ENCODE measurements at regions not wholly inside any gene's neighbourhood (a gene's known extent, or its start where the extent isn't known, plus 50 kb on each side); places are given as distances from the start of the nearest gene placed in this dataset.

DNA sequence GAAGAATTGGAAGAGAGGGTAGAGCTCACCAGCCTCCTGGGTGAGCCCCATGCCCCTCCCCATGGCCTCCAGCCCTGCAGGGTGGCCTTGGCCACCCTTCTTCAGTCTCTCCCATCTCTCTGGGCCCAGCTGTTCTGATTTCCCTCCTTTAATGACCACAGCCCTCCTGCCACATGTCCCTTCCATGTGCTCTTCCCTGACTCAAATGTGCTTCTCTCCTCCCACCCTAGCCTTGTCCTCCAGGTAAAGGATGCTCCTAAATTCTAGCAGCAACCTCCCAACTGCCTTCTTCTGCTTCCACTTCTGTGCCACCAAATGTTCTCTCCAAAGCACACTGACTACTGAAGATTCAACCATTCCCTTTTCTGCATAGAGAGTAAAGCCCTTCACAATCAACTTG, 83.0 kb downstream of the ADRA2C start:
- no peak for DNase-seq (ENCODE audit: extremely low read depth in 1 of 11, low read depth in 9 of 11, low spot score in 4 of 11)

DNA sequence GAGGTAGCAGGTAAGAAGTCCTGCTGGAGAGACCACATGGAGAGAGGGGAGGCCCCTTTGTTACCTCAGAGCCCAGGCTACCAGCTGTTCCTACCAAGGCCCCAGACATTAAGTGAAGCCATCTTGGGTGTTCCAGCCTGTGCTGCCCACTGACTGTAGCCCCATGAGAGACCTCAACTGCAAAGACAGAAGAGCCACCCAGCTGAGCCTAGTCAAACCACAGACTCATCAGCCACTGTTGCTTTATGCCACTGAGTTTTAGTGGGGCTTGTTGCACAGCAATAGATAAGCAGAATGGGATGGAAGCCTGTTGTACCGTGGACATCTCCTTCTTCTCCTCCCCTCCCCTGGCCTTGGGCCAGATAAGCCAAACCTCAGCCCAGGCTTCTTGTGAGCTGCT, 83.9 kb downstream of the ADRA2C start:
- DNase-seq (ENCODE audit: extremely low read depth in 1 of 11, low read depth in 9 of 11, low spot score in 4 of 11), result no peak

DNA sequence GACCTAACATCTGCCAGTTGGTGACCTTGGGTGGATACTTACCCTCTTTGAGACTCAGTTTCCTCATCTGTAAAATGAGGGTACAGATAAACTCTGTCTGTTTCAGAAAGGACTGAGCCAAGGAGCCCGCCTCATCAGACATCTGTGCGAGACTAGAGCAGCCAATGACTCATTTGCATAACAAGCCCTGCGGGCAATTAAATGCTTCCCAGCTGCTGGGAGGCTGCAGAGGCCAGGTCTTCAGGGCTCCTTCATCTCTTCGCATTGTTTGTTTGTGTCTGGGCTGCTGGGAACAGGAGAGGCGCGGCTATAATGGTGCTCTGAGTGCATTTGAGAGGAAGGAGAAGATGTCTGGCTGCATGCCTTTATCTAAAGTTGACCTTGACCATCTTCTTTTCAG, 85.0 kb downstream of the ADRA2C start:
- DNase-seq (ENCODE audit: extremely low read depth in 1 of 11, low read depth in 9 of 11, low spot score in 4 of 11), result no peak

DNA sequence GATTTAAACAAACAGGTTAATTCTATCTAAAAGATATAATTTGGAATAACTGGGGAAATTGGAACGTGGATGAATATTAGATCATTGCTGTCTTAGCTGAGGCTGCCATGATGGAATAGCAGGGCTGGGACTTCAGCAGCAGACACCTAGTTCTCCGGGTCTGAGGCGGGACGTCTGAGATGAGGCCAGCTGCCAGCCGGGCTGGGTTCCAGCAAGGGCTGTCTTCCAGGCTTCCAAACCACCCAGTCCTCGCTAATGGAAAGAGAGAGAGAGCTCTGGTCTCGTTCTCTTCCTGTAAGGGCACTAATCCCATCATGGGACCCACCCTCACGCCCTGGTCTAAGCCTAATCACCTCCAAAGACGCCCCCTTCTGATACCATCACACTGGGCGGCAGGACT, 85.7 kb downstream of the ADRA2C start:
- DNase-seq (ENCODE audit: extremely low read depth in 1 of 11, low read depth in 9 of 11, low spot score in 4 of 11), result no peak

DNA sequence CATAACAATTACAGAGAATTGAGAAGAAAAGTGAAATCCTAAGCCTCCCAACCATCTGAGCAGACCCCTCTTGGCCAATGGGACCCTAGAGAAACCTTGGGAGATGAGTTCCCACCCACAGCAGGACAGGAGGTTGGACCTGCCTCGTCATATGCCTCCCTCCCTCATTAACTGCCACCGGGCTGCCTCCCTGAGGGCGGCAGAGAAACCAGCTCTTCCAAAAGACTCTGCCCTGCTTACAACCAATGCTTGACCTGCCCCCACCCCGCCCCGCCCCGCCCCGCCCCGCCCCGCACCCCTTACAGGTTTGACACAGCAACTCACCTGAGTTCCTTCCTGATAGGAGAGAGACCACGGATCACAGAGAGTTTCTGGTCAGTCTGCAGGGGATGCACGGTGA, 86.1 kb downstream of the ADRA2C start:
- DNase-seq (ENCODE audit: extremely low read depth in 1 of 11, low read depth in 9 of 11, low spot score in 4 of 11), result no peak

DNA sequence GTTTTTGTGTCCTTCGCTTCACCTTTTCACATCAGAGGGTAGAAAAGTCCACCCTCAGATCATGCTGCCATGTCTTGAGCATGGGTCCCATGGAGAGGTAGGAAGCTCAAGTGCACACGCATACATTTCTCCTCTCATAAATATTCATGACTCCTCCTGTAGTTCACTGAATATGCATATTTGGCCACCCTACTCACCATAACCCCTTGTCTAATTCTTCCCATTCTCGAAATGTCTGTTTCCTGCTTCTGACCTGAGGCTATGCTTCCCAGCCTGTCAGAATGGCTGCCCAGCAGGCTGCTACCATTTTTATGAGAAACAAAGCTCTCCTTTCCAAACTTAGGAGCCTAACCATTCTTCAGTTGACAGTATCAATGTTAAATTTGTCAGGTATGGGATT, 86.5 kb downstream of the ADRA2C start:
- DNase-seq (ENCODE audit: extremely low read depth in 1 of 11, low read depth in 9 of 11, low spot score in 4 of 11), result no peak

DNA sequence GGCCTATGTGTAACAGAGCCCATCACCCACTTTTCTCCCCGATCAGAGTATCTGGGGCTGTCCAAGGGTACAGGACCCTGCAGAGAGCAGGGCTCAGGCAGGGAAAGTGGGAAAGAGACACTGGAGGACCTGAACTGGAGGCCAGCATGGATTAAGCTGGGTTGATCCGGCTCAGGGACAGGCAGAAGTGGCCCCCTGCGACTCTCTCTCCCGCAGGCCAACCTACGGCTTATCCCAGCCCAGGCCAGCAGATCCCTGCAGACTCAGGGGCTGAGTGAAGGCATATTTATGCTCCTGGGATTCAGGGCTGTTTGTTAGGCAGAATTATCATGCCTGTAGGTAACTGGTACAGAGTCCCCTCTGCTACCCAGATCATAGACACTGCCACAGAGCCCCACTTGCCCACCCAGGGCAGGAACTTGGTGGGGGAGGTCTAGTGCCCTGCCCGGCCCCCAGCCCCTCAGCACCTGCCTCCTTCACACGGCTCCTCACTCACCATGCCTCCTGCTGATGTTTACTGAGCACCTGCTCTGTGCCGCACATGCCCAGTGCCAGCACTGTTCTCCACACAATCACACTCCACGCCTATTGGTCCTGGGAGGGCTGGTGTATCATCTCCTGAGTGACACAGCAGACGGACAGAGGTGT, 87.3 kb downstream of the ADRA2C start:
- DNase-seq (ENCODE audit: extremely low read depth in 1 of 11, low read depth in 9 of 11, low spot score in 4 of 11), result no peak

DNA sequence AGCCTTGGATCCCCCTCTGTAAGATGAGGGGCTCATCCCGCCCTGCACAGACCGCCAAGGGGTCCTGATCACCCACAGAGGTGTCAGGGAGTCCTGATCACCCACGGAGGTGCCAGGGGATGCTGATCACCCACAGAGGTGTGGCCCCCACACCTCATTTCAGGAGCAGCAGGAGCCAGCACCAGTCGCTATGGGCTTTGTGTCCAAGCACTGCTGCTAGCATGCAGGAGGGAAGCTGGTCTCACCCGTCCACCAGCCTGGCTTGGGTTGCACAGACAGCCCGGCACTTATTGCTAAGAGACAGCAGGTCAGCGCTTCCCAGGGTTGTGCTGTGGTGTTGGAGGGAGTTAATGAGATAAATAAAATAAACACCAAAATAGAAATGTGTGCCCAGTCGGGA, 88.5 kb downstream of the ADRA2C start:
- no peak for DNase-seq (ENCODE audit: extremely low read depth in 1 of 11, low read depth in 9 of 11, low spot score in 4 of 11)

DNA sequence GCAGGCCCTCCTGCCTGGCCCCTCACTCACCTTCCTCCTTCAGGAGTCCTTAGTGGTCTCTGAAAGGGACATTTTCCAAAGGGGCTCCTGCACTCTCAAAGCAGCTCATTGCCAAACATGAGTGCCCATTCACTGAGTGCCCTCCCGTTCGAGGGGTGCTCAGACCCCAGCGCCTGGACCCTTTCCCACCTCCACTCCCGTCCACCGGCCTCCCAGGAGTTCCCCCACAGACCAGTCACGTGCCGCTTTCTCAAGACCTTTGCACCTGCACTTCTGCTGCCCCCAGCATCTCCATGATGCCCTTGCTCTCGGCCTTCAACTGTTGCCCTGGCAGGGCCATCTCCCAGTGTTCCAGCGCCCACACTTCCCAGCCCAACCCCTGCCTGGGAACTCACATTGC, 89.5 kb downstream of the ADRA2C start:
- no peak for DNase-seq (ENCODE audit: extremely low read depth in 1 of 11, low read depth in 9 of 11, low spot score in 4 of 11)

DNA sequence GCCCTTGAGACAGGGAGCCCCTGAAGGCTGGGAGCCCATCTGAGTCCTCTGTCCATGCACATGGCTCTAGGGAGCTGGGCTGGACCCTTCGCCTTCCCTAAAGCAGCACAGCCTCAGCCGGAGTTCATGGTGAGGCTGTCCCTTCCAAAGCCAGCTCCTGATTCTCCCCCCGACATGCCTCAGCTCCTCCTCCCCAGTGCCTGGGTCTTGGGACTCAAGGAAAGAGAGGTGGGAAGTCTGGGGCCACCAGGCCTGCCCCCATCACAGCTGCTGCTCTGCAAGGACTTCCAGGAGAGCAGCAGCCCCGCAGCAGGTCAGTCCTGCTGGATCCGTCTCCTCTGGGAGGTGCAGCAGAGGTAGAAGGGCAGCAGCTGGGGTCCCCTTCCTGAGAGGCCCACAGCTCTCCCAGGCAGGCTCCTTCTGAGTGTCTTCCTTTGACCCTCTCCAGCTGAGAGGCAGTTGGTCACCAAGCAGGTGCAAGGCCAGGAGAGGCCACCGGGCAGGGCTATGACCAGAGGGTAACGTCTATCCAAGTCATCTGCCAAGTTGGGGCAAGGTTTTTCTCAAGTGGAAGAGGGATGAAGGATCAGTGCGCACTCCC, 90.5 kb downstream of the ADRA2C start:
- DNase-seq (ENCODE audit: extremely low read depth in 1 of 11, low read depth in 9 of 11, low spot score in 4 of 11), result no peak

DNA sequence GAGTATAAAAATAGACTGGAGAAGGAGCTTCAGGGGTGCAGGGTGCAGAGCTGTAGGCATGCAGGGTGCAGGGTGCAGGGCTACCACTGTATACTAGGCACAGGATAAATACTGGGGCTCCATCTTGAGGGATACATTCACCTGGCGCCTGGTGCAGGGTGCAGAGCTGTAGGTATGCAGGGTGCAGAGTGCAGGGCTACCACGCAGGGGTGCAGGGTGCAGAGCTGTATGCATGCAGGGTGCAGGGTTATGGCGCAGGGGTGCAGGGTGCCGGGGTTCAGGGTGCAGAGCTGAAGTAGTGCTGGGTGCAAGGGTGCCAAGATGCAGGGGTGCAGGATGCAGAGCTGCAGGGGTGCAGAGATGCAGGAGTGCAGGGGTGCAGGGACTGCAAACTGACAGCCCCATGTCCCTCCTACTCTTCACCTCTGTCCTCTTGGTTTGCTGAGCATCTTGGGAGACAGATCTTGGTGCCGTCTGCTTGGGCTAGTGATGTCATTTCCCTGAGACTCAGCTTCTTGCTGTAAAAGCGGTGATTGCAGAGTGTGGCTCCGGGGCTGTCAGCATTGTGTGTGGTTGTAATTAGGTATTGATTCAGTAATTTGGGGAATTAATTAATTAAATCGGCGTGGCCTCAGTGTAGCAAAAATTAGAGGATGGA, 91.2 kb downstream of the ADRA2C start:
- DNase-seq (ENCODE audit: extremely low read depth in 1 of 11, low read depth in 9 of 11, low spot score in 4 of 11), result no peak

DNA sequence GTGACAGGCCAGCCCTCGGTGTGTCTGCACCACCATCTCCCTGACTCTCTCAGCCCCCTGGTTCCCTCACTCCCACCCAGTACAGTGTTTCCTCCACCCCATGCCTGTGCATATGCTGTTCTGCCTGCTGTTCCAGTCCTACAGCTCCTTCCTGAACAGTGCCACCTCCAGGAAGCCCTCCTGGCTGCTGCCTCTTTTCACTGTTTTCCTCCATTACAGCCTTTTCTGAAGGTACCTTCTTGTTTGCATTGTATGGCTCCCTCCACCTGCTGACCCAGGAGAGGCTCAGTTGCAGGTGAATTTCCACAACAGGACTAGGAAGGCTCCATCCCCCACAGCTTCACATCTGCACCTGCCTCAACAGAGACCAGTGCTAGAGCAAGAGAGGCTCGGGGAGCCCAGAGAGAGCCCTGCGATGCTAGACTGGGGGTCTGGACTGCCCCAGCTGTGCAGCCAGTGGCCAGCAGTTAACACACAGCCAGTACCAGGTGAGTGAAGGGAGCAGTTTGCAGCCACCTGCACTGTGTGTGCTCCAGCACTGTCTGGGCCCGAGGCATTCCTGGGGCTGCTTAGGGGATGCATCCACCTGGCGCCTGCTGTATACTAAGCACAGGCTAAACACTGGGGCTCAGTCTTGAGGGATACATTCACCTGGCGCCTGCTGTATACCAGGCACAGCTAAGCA, 92.0 kb downstream of the ADRA2C start:
- no peak for DNase-seq (ENCODE audit: extremely low read depth in 1 of 11, low read depth in 9 of 11, low spot score in 4 of 11)

DNA sequence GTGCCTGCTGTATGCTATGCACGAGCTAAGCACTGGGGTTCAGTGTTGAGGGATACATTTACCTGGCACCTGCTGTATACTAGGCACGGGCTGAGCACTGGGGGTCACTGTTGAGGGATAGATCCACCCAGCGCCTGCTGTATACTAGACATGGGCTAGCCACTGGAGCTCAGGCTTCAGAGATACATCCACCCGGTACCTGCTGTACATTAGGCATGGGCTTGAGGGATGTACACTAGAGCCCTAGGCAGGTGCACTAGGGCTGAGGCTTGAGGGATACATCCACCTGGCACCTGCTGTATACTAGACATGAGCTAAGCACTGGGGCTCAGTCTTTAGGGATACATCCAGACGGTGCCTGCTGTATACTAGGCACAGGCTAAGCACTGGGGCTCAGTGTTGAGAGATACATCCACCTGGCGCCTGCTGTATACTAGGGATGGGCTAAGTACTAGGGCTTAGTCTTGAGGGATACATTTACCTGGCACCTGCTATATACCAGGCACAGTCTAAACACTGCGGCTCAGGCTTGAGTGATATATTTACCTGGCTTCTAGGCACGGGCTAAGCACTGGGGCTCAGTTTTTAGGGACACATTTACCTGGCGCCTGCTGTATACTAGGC, 92.7 kb downstream of the ADRA2C start:
- no peak for DNase-seq (ENCODE audit: extremely low read depth in 1 of 11, low read depth in 9 of 11, low spot score in 4 of 11)

DNA sequence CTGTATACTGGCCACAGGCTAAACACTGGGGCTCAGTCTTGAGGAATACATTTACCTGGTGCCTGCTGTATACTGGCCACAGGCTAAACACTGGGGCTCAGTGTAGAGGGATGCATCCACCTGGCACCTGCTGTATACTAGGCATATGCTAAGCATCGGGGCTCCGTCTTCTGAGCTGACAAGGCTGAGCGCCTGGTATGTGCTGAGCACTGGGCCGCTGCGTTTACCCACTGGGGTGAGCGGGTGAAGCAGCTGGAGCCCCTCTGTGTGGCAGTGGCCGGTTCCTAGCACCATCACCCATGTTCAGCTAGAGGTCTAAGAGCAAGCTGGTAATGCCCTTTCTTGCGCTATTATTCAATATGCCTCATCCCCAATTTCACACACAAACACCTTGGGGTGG, 93.4 kb downstream of the ADRA2C start:
- DNase-seq (ENCODE audit: extremely low read depth in 1 of 11, low read depth in 9 of 11, low spot score in 4 of 11), result no peak

DNA sequence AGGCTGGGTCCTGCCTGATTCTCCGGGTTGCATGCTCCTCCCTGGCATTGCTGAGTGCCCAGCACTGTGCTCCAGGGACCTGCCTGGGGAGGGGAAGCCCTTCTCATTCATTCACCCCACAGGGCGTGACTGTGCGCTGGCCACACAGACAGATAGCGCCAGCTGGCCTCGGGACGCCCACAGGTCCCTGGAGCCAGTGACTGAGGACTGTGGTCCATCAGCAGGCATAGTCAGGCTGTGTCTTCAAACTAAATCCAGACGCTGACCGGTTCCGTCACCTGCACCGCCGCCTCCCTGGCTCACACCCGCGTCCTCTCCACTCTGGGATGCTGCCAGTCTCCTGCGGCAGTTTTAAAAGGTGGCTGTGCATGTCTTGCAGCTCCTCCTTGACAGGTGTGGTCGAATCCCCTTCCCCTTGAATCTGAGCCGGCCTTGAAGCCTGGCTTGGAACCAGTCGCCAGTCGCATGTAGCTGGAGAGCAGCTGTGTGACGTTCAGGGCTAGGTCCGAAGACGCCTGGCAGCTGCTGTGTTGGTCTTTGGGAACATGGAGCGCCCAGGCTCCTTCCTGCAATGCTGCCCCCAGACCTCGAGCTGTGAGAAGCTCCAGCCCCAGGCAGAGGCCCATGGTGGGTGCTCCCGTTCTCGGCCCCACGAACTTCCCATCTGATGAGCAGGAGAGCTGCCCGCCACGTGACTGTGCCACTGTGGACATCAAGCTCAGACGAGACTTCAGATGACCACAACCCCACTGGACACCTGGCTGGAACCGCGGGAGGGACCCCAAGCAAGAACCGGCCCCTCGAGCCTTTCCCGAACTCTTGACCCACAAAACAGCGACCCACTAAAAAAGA, 94.1 kb downstream of the ADRA2C start:
- no peak for DNase-seq (ENCODE audit: extremely low read depth in 1 of 11, low read depth in 9 of 11, low spot score in 4 of 11)

DNA sequence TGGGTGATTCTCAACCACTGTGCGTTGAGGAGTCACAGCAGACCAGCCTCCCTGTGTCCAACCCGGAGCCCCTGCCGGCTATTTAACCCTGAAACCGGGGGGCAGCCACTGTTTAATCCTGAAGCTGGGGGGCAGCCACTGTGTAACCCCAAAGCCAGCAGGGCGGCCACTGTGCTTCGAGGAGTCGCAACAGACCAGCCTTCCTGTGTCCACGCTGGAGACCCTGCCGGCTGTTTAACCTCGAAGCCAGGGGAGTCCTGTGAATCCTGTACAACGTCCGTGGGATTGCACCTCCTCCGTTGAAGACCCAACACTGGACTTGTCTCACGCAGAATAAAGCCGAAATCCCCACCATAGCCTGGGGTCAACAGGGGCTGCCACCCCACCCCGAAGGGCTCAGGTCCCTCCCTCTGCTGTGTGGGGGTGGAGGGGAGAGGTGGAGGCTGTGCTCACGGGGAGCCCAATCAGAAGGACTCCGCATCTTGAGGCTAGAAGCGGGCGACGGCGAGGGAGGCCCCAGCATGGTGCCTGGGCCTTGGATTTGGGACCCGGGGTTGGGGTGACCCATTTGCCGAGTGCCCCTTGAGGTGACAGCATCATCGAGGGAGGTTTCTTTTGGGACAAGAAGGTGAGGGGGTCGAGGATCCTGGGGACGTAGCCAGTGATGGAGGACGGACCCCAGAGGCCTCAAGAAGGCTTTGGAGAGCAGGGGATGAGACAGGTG, 94.9 kb downstream of the ADRA2C start:
- no peak for DNase-seq (ENCODE audit: extremely low read depth in 1 of 11, low read depth in 9 of 11, low spot score in 4 of 11)

DNA sequence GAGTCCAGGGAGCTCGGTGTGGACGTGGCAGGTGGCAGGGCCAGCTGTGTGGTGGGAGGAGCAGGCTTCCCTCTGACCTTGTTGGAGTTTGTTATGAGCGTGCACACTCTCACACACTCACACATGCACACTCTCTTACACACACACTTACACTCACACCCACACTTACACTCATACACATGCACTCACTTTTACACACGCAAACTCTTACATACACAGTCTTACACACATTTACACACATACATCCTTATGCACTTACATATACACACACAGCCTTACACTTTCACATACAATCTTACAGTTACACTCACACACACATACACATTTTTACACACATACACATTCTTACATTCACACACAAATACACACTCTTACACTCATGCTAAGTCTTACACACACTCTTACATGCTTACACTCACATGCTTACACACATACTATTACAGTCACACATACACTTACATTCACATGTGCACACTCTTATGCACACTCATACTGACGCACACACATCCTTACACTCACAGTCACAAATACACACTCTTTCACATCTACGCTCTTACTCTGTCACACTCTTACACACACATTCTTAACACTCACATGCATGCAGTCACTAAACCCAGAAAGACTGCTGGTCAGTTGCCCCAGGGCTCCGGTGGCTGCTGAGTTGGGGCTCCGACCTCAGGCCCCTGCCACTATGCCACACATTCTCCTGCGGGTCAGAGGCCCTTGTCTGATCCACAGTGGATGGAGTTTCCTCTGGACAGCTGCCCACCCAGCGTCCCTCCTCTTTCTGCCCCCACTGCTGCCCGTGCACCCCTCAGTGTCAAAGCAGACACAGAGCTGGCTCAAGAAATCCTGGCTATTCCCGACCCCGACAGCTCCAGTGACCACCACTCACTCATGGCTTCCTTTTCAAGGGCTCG, 95.8 kb downstream of the ADRA2C start:
- no peak for DNase-seq (ENCODE audit: extremely low read depth in 1 of 11, low read depth in 9 of 11, low spot score in 4 of 11)

All from renal cortex interstitium (tissue), 11 donors.